ENCODE measurements at regions not wholly inside any gene's neighbourhood (a gene's known extent, or its start where the extent isn't known, plus 50 kb on each side); places are given as distances from the start of the nearest gene placed in this dataset.
"Not testable (repeated sequence)": the region's sequence is repeated elsewhere in the genome, so short reads cannot be mapped to it uniquely, and the experiment has no call there.

DNA sequence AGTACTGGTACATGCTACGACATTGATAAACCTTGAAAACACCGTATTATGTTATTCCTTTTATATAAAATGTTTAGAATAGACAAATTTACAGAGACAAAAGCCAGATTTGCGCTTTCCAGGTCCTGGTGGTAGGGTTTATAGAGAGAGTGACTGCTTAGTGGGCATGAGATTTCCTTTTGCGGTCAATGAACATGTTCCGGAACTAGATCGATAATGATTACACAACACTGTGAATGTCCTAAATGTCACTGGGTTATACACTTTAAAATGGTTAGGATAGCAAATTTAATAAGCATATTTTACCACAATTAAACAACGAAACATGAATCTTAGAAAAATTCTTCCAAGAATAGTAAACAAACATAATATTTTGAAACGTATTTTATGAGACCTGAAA is 77.3 kb downstream of the MAGEA10 start (continued):
- TF ChIP-seq MTA2 (IDR thresholded peaks at IDR 0.05; ENCODE audit: low read depth): no peak
- TF ChIP-seq, protein P1, sequence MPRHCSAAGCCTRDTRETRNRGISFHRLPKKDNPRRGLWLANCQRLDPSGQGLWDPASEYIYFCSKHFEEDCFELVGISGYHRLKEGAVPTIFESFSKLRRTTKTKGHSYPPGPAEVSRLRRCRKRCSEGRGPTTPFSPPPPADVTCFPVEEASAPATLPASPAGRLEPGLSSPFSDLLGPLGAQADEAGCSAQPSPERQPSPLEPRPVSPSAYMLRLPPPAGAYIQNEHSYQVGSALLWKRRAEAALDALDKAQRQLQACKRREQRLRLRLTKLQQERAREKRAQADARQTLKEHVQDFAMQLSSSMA (CRISPR knock-in tag; IDR thresholded peaks at IDR 0.05): no peak
- no peak for TF ChIP-seq FOXP1 (CRISPR knock-in tag; IDR thresholded peaks at IDR 0.05)
- no peak for TF ChIP-seq NFIX (CRISPR knock-in tag; IDR thresholded peaks at IDR 0.05; ENCODE audit: low read depth)

DNA sequence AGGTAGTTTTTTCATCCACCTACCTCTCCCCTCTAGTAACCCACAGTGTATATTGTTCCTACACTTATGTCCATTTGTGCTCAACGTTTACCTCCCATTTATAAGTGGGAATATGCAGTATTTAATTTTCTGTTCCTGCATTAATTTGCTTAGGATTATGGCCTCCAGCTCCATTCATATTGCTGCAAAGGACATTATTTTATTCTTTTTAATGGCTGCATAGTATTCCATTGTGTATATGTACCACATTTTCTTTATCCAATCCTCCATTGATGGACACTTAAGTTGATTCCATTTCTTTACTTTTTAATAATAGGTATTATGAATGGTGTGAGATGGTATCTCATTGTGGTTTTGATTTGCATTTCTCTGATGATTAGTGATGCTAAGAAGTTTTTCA is 76.1 kb upstream of the GABRE start:
- CTCF ChIA-PET (ENCODE audit: low intra/inter-chr PET ratio); ATAC-seq; intact Hi-C loops (cut with micrococcal nuclease); H3K4me1 ChIP-seq (replicated peaks in 1 of 2; ENCODE audit: control insufficient read depth in 2 of 2, insufficient read depth in 2 of 2, low read length in 2 of 2); H2AFZ ChIP-seq (ENCODE audit: low read depth, low read length); H3K9ac ChIP-seq (ENCODE audit: insufficient read depth in 1 of 2, low read depth in 2 of 2, low read length in 2 of 2); FAIRE-seq; H3K36me3 ChIP-seq (ENCODE audit: control insufficient read depth, insufficient read depth, low read length); H3K9me3 ChIP-seq (replicated peaks; ENCODE audit: control insufficient read depth, insufficient read depth, low read depth, low read length); H3K9me1 ChIP-seq (ENCODE audit: control insufficient read depth, insufficient read depth, low read length); BruUV-seq (replicated peaks); in situ Hi-C loops (cut with MboI); H3K4me2 ChIP-seq (ENCODE audit: insufficient read depth, low read length); H3K27ac ChIP-seq (ENCODE audit: extremely low read depth, low read depth, low read length); H3K4me3 ChIP-seq; H3K27me3 ChIP-seq (ENCODE audit: control insufficient read depth in 2 of 2, insufficient read depth in 2 of 2, low read length in 2 of 2); H4K20me1 ChIP-seq (replicated peaks; ENCODE audit: control insufficient read depth, insufficient read depth, low read length); POLR2A ChIA-PET; DNase-seq (ENCODE audit: extremely low read depth in 1 of 4, low spot score in 3 of 4); H3K79me2 ChIP-seq (ENCODE audit: control insufficient read depth, insufficient read depth, low read length): not testable (repeated sequence)
- WGBS (ENCODE audit: insufficient coverage, low coverage, missing lambda C conversion rate): 20% methylated on average over 1 of the region's 1 CpG
- peak; percentile 51 for TF ChIP-seq RBM25 (IDR thresholded peaks at IDR 0.05; ENCODE audit: low read depth, low read length, severe bottlenecking)
- TF ChIP-seq ZNF146 (CRISPR knock-in tag; IDR thresholded peaks at IDR 0.05; ENCODE audit: unreplicated experiment): peak; percentile 85
